BE2C (cell line): ENCODE measurements at regions not wholly inside any gene's neighbourhood (a gene's known extent, or its start where the extent isn't known, plus 50 kb on each side); places are given as distances from the start of the nearest gene placed in this dataset.

Experiments
- DNase-seq: peaks from one replicate; pipeline ENCODE4 v3.0.0-alpha.2; 2020
- H3K27me3 ChIP-seq: fragments of 250-450 bp; sonication (Bioruptor Pico); 2 replicates; pipeline ENCODE4 v1.5.1; 2020; ENCODE audit warnings: mild to moderate bottlenecking
- H3K36me3 ChIP-seq: fragments of 250-450 bp; sonication (Bioruptor Pico); 2 replicates; pipeline ENCODE4 v1.5.1; 2020; ENCODE audit warnings: mild to moderate bottlenecking
- H3K4me1 ChIP-seq: fragments of 250-450 bp; sonication (Bioruptor Pico); 2 replicates; pipeline ENCODE4 v1.5.1; 2020
- H3K4me3 ChIP-seq: 2 replicates; pipeline ENCODE4 v1.5.1; 2011; ENCODE audit warnings: low read depth, low read length
- H3K9me3 ChIP-seq: fragments of 250-450 bp; sonication (Bioruptor Pico); 2 replicates; pipeline ENCODE4 v1.5.1; 2020
- CTCF ChIP-seq: IDR thresholded peaks from 2 replicates; pipeline ENCODE4 v1.5.1; 2012; ENCODE audit warnings: mild to moderate bottlenecking, low read depth, low read length

DNA sequence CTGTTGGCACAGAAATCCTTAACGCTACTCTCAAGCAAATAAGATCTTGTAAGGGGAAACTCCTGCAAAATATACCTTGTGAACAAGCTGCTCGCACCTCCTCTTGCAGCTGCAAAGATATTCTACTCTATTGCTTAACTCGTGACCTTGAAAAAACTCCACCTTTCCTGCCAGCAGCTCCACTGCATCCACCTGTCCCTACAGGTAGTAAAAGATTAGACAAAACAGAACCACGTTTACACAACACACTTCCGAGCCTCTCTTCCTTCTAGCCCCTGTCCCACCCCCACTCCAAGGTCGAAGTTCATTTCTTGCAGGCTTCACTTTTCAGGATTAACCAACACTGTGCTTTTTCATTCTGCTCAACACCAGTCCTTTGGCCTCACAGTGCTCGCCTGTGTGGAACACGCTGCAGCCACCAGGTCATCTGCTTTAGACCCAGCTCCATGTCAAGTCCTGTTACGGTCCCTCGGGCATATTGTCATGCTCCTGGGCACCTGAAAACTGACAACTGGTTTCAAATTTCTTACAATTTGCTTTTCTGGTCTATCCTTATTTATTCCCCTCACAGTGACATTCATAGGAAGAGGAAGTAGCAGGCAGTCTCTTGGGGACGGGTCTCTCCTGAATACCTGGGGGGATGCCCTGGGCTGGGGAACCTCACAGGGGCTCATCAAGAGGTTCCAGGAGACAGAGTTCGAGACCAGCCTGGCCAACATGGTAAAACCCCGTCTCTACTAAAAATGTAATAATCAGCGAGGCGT, 165.8 kb upstream of the KLF14 start:
- Histone ChIP-seq H3K4me3 (no peak overlapping the region), H3K27me3 (no peaks in the 10 kb centered on the region), H3K36me3 (no peaks in the 10 kb centered on the region), H3K9me3 (no peaks in the 10 kb centered on the region), H3K4me1 (peaks cover 8% of the 10 kb centered on the region)
- TF ChIP-seq CTCF: no peak
- DNase-seq: no peak

DNA sequence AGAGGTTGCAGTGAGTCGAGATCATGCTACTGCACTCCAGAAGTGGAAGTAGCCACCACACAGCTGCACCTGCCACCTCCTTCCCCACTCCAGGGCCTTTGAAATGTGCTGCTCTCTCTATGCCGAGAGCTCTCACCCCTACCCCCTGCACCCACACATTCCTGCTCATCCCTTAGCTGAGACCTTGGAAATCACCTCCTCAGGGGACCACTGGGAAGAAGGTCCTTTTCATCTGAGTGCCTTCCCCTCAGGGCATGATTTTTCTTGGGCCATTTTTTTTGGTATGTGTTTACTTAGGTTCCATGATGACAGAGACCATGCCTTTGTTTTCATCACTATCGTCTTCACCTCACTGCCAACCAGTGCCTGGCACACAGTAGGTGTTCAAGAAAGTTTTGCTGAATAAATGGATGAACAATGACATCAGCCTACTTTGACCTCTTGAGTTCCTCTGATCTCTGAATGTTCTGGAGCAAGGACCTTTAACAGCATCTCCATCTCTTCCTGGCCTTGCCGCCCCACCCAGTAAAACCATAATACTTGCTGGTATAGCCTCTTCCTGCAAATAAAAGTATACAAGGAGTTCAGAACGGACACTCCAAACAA, 166.6 kb upstream of the KLF14 start:
- no peak for DNase-seq
- no peak for TF ChIP-seq CTCF
- Histone ChIP-seq H3K36me3 (no peaks in the 10 kb centered on the region), H3K9me3 (no peaks in the 10 kb centered on the region), H3K4me3 (no peak overlapping the region), H3K4me1 (peaks cover 8% of the 10 kb centered on the region), H3K27me3 (no peaks in the 10 kb centered on the region)

DNA sequence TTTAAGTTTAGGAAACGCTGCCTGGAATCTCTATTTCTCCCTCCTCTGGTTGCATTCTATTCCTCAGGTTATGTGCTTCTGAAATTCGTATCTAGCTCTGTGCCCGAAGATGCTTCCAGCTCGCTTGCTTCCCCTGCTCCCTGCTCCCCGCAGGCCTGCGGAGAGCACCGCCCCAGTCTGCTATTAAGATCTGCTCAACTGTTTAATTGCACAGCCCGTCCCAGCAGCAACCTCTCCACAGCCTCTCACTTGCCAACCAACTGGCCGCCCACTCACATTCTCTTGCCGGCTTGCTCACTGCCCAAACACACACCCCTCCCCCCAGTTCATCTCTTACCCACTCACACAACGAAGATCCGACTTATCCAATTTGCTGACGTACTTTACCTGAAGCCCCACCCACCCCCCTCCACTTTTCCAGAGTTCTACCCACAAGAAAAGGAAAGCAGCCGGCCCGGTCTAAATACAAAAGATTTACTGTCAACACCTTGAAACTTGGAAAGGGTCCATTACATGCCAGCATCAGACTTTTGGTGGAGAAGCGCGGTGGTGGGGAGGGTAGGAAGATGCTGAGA, 167.3 kb upstream of the KLF14 start:
- Histone ChIP-seq H3K36me3 (no peaks in the 10 kb centered on the region), H3K9me3 (no peaks in the 10 kb centered on the region), H3K27me3 (no peaks in the 10 kb centered on the region), H3K4me3 (no peak overlapping the region), H3K4me1 (peaks cover 8% of the 10 kb centered on the region)
- no peak for TF ChIP-seq CTCF
- peak; percentile 49 for DNase-seq

- Histone ChIP-seq H3K36me3 (no peaks in the 10 kb centered on the region), H3K4me3 (no peak overlapping the region), H3K27me3 (no peaks in the 10 kb centered on the region), H3K9me3 (no peaks in the 10 kb centered on the region), H3K4me1 (peaks cover 8% of the 10 kb centered on the region; the same call in 1 of the 2 replicates)
- DNase-seq: no peak
- no peak for TF ChIP-seq CTCF
Observed at GRCh38 chr7:130902755-130903357, 168.8 kb upstream of the KLF14 start.

- H3K9me3 ChIP-seq: no peaks in the 10 kb centered on the region
- no peak overlapping the region for H3K4me3 ChIP-seq
- H3K27me3 ChIP-seq: no peaks in the 10 kb centered on the region
- no peak for TF ChIP-seq CTCF
- no peak for DNase-seq
- H3K36me3 ChIP-seq: no peaks in the 10 kb centered on the region
- H3K4me1 ChIP-seq: peaks cover 8% of the 10 kb centered on the region; the same call in 1 of the 2 replicates
Observed at GRCh38 chr7:130903358-130903974, 169.5 kb upstream of the KLF14 start.
